CD4-positive, CD25-positive, alpha-beta regulatory T cell (primary cell): ENCODE measurements at regions not wholly inside any gene's neighbourhood (a gene's known extent, or its start where the extent isn't known, plus 50 kb on each side); places are given as distances from the start of the nearest gene placed in this dataset.

Experiments used
- ATAC-seq, 2 donors: fragments of 150-1000 bp; cut with Tn5 transposase; one replicate each; pipeline ENCODE4 v1.10.0; 2021; ENCODE audit warnings: low read depth in 2 of 2, moderate number of reproducible peaks in 2 of 2, moderate library complexity in 1 of 2
- DNase-seq, 3 donors: peaks; one replicate each; pipeline versions ENCODE4 v3.0.0 to v3.0.0-alpha.2; 2012 to 2022; ENCODE audit warnings: mixed read lengths in 1 of 3
- H3K27ac ChIP-seq: one replicate; pipeline ENCODE4 v1.7.0; 2013; ENCODE audit warnings: mild to moderate bottlenecking, low read length; ENCODE audit not compliant: insufficient read depth, poor library complexity, severe bottlenecking
- H3K27me3 ChIP-seq: one replicate; pipeline ENCODE4 v1.7.0; 2013; ENCODE audit warnings: low read length; ENCODE audit not compliant: control insufficient read depth, insufficient read depth
- H3K36me3 ChIP-seq: one replicate; pipeline ENCODE4 v1.7.0; 2013; ENCODE audit warnings: mild to moderate bottlenecking, low read length, moderate library complexity; ENCODE audit not compliant: control insufficient read depth, insufficient read depth
- H3K4me1 ChIP-seq: 2 replicates; pipeline ENCODE4 v1.7.0; 2013; ENCODE audit warnings: mild to moderate bottlenecking, low read length; ENCODE audit not compliant: insufficient read depth, control insufficient read depth, poor library complexity, severe bottlenecking
- H3K4me3 ChIP-seq: one replicate; pipeline ENCODE4 v1.7.0; 2013; ENCODE audit warnings: low read depth, mild to moderate bottlenecking, low read length, moderate library complexity
- H3K9me3 ChIP-seq, 2 experiments: 1 replicate in 1 of 2; 2 replicates in 1 of 2; pipeline ENCODE4 v1.7.0; 2013; ENCODE audit warnings: low read length in 2 of 2, mild to moderate bottlenecking in 1 of 2, moderate library complexity in 1 of 2; ENCODE audit not compliant: control insufficient read depth in 2 of 2
- H3K27ac Mint-ChIP-seq, 3 donors: one replicate each; pipeline ENCODE4 v1.8.0; 2020 to 2022; ENCODE audit warnings: mild to moderate bottlenecking in 3 of 3, mixed read lengths in 3 of 3, moderate library complexity in 2 of 3
- H3K27me3 Mint-ChIP-seq: one replicate; pipeline ENCODE4 v1.8.0; 2022; ENCODE audit warnings: mild to moderate bottlenecking, mixed read lengths
- H3K36me3 Mint-ChIP-seq: one replicate; pipeline ENCODE4 v1.8.0; 2020; ENCODE audit warnings: mixed read lengths
- H3K4me1 Mint-ChIP-seq, 4 donors: one replicate each; pipeline ENCODE4 v1.8.0; 2020 to 2022; ENCODE audit warnings: mixed read lengths in 4 of 4, mild to moderate bottlenecking in 1 of 4
- H3K4me3 Mint-ChIP-seq, 4 donors: one replicate each; pipeline ENCODE4 v1.8.0; 2020 to 2022; ENCODE audit warnings: mild to moderate bottlenecking in 4 of 4, mixed read lengths in 4 of 4, moderate library complexity in 3 of 4
- H3K9me3 Mint-ChIP-seq, 7 donors: one replicate each; pipeline ENCODE4 v1.8.0; 2020 to 2022; ENCODE audit warnings: mixed read lengths in 7 of 7, mild to moderate bottlenecking in 3 of 7, moderate library complexity in 2 of 7

DNA sequence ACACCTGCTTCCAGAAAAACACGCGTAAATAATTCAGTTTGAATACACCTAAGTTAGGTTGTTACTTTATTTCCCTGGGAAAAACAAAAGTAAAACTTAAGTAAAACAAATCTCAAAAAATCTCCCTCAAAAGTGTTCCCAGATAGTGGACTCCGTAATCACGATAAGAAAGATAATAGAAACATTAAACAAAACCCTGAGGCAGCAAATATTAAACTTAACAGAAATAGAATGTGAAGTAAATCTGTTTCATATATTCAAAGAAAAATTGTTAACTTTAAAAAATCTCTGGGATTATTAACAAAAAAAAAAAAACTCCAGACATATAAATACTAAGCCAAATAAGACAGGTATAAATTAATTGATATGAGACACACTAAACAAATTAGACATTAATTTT, 743.2 kb upstream of the NCAM2 start:
- Mint-ChIP-seq H3K4me3 (no peak overlapping the region), H3K36me3 (no peaks in the 10 kb centered on the region), H3K27ac (no peak overlapping the region), H3K27me3 (no peaks in the 10 kb centered on the region), H3K4me1 (no peaks in the 10 kb centered on the region), H3K9me3 (peaks cover 0 to 18% (median 2%) of the 10 kb centered on the region in 7 donors)
- Histone ChIP-seq H3K4me3 (no peak overlapping the region), H3K27ac (no peak overlapping the region), H3K4me1 (no peaks in the 10 kb centered on the region), H3K27me3 (no peaks in the 10 kb centered on the region), H3K36me3 (no peaks in the 10 kb centered on the region), H3K9me3 (peaks cover 0 to 6% of the 10 kb centered on the region in 2 experiments)
- DNase-seq (no peak), ATAC-seq (no peak)

- no peak for DNase-seq
- Mint-ChIP-seq H3K4me1 (no peaks in the 10 kb centered on the region), H3K27me3 (no peaks in the 10 kb centered on the region), H3K9me3 (peaks cover 0 to 20% (median 3%) of the 10 kb centered on the region in 7 donors), H3K4me3 (no peak overlapping the region), H3K27ac (no peak overlapping the region), H3K36me3 (no peaks in the 10 kb centered on the region)
- Histone ChIP-seq H3K27ac (no peak overlapping the region), H3K36me3 (no peaks in the 10 kb centered on the region), H3K9me3 (peaks cover 0 to 2% of the 10 kb centered on the region in 2 experiments), H3K4me1 (no peaks in the 10 kb centered on the region), H3K4me3 (no peak overlapping the region), H3K27me3 (no peaks in the 10 kb centered on the region)
- ATAC-seq: no peak
Observed at GRCh38 chr21:20257052-20257740, 741.0 kb upstream of the NCAM2 start.

DNA sequence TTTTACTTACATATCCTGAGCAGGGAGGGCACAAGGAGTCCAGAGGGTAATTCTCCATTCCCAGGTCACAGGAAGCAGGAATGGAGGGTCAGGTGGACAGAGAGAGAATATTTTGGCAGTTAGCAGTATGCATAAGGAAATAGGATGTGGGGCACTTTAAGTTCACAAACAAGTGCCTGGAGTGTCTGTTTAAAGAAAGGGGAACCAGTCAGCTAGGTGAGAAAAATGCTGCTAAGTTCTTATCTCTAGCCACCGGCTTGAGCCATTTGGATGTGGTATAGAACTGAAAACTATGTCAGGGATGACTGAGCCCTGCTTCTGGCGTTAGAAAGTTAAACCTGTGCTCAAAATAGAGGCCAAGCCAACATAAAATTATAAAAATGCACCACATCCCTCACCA, 739.7 kb upstream of the NCAM2 start:
- Mint-ChIP-seq H3K9me3 (peaks cover 0 to 20% (median 3%) of the 10 kb centered on the region in 7 donors), H3K27me3 (no peaks in the 10 kb centered on the region), H3K4me3 (no peak overlapping the region), H3K27ac (no peak overlapping the region), H3K36me3 (no peaks in the 10 kb centered on the region), H3K4me1 (no peaks in the 10 kb centered on the region)
- no peaks in the 10 kb centered on the region for H3K36me3 ChIP-seq
- H3K4me3 ChIP-seq: no peak overlapping the region
- ATAC-seq: no peak
- H3K9me3 ChIP-seq: peaks cover 2 to 6% of the 10 kb centered on the region in 2 experiments
- no peaks in the 10 kb centered on the region for H3K27me3 ChIP-seq
- H3K27ac ChIP-seq: no peak overlapping the region
- no peaks in the 10 kb centered on the region for H3K4me1 ChIP-seq
- no peak for DNase-seq

GRCh38 chr21:20259031-20259867, 739.0 kb upstream of the NCAM2 start:
- Histone ChIP-seq H3K27ac (no peak overlapping the region), H3K4me1 (no peaks in the 10 kb centered on the region), H3K4me3 (no peak overlapping the region), H3K9me3 (peaks cover 2 to 6% of the 10 kb centered on the region in 2 experiments), H3K36me3 (no peaks in the 10 kb centered on the region), H3K27me3 (no peaks in the 10 kb centered on the region)
- H3K27ac Mint-ChIP-seq: no peak overlapping the region
- H3K27me3 Mint-ChIP-seq: no peaks in the 10 kb centered on the region
- no peaks in the 10 kb centered on the region for H3K36me3 Mint-ChIP-seq
- no peak overlapping the region for H3K4me3 Mint-ChIP-seq
- no peak for ATAC-seq
- no peak for DNase-seq
- H3K9me3 Mint-ChIP-seq: peaks cover 2 to 20% (median 3%) of the 10 kb centered on the region in 7 donors
- no peaks in the 10 kb centered on the region for H3K4me1 Mint-ChIP-seq

DNA sequence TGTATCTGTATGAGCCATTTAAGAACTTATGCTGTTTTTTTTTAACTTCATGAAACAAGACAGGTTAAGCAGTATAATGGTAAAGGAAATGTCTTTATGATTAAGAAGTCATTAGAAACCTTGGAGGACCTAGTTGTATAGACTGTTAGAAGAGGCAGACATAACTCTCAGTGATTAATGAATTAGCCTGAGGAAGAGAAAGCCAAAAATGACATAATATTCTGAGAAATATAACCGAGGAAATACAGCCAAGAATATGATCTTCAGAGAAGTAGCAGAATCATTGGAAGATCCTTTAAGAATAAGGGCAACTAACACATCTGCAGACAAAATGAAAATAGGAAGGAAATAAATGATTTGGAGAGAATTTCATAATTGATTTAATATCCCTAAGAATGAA, 738.1 kb upstream of the NCAM2 start:
- H3K4me3 ChIP-seq: no peak overlapping the region
- no peak overlapping the region for H3K27ac ChIP-seq
- H3K4me3 Mint-ChIP-seq: no peak overlapping the region
- peaks cover 2 to 20% (median 6%) of the 10 kb centered on the region in 7 donors for H3K9me3 Mint-ChIP-seq
- H3K27me3 Mint-ChIP-seq: no peaks in the 10 kb centered on the region
- no peaks in the 10 kb centered on the region for H3K27me3 ChIP-seq
- no peaks in the 10 kb centered on the region for H3K4me1 ChIP-seq
- H3K4me1 Mint-ChIP-seq: no peaks in the 10 kb centered on the region
- DNase-seq (no peak), ATAC-seq (no peak)
- no peaks in the 10 kb centered on the region for H3K36me3 ChIP-seq
- no peak overlapping the region for H3K27ac Mint-ChIP-seq
- H3K36me3 Mint-ChIP-seq: no peaks in the 10 kb centered on the region
- H3K9me3 ChIP-seq: peaks cover 2 to 6% of the 10 kb centered on the region in 2 experiments

DNA sequence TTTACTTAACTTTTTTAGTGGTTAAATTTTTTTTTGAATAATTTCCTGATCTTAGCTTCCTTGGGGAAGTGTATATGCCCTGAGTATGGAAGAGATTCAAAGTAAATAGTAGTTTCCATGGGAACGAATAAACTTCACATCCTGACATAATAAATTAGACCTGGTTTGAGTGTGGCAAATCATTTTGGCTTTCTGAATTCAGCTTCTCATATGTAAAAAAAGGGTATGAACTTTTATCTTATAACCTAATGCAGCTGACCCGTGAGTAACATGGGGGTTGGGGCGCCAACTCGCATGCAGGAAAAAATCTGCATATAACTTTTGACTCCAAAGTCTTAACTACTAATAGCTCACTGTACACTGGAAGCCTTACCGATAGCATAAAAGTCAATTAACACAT, 736.8 kb upstream of the NCAM2 start:
- no peaks in the 10 kb centered on the region for H3K4me1 ChIP-seq

DNA sequence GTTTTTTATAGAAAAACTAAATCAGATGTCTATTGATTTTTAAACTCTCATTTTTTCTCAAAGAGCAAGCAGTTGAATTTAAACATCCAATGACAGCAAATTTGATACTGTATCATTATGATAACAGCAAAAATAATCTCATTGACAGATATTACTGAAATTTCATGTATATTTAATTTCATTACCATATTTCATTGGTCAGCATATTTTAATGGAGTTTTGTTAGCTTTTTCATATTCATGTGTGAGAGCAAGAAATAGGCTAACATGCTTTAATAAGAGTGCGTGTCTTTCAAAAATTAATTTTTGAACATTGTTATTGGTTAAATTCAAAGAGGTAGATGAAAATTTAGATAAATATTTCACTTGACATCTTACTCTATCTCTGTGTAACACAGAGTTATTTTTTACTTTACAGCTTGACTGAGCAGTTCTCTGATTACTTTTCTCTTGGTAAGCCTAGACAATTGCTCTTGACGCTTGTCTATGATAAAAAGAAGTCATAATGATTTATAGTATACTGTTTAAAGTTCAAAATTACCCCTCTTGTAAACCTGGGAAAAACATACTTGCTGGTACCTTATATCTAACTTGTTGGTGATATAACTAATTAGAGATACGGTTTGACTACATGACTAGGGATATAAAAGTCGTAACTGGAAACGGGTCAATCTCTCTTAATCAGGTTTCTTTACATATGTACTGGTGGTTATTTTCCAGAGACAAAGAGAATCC, 732.3 kb upstream of the NCAM2 start:
- ATAC-seq: no peak
- Mint-ChIP-seq H3K36me3 (no peaks in the 10 kb centered on the region), H3K4me1 (no peaks in the 10 kb centered on the region), H3K27me3 (no peaks in the 10 kb centered on the region), H3K9me3 (peaks cover 3 to 20% (median 8%) of the 10 kb centered on the region in 7 donors), H3K4me3 (no peak overlapping the region), H3K27ac (no peak overlapping the region)
- H3K36me3 ChIP-seq: no peaks in the 10 kb centered on the region
- no peaks in the 10 kb centered on the region for H3K27me3 ChIP-seq
- H3K9me3 ChIP-seq: peaks cover 2 to 6% of the 10 kb centered on the region in 2 experiments
- H3K27ac ChIP-seq: no peak overlapping the region
- no peak overlapping the region for H3K4me3 ChIP-seq
- H3K4me1 ChIP-seq: no peaks in the 10 kb centered on the region
- no peak for DNase-seq

More for the DNA sequence above, 736.8 kb upstream of the NCAM2 start:
- Histone ChIP-seq H3K27ac (no peak overlapping the region), H3K27me3 (no peaks in the 10 kb centered on the region), H3K9me3 (peaks cover 2 to 6% of the 10 kb centered on the region in 2 experiments), H3K36me3 (no peaks in the 10 kb centered on the region), H3K4me3 (no peak overlapping the region)
- Mint-ChIP-seq H3K27me3 (no peaks in the 10 kb centered on the region), H3K27ac (no peak overlapping the region), H3K9me3 (peaks cover 2 to 20% (median 6%) of the 10 kb centered on the region in 7 donors), H3K4me3 (no peak overlapping the region), H3K4me1 (no peaks in the 10 kb centered on the region), H3K36me3 (no peaks in the 10 kb centered on the region)
- DNase-seq (no peak), ATAC-seq (no peak)
